ENCODE measurements at regions not wholly inside any gene's neighbourhood (a gene's known extent, or its start where the extent isn't known, plus 50 kb on each side); places are given as distances from the start of the nearest gene placed in this dataset.
A peak's percentile ranks its signal among the peaks of the same experiment; 100 is the strongest.

DNA sequence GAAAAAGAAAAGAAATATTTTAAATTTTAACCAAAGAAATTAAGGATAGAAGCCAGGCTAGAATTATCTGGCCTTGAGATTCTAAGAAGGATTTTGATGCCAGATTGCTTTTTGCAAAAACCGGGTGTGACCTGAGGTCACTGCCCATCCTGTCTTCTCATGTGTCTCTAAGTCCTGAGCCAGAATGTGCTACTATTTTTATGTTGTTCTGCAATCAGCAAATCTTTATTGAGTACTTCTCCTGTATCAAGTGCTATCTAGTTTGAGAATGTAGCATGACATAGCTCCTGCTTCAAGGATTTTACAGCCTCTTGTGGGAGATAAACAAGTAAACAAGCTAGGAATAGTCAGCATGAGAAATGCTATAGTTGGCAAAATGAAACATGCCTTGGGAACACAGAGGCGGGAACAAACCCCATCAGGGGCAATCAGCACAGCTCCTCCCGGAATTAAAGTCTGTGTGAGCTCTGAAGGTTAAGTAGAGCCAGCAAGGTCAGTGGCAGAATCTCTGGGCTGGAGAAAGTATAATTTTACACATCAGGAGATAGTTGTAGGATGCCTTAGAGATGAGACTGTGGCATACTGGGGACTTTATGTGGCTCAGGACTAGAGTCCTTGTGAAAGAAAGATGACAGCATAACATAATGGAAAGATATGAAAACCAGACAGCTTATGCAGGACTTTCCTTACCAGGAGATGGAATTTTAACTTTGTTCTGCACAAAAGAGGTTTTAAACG lies 899.5 kb upstream of the SLC10A2 start:
- no peak for ATAC-seq

DNA sequence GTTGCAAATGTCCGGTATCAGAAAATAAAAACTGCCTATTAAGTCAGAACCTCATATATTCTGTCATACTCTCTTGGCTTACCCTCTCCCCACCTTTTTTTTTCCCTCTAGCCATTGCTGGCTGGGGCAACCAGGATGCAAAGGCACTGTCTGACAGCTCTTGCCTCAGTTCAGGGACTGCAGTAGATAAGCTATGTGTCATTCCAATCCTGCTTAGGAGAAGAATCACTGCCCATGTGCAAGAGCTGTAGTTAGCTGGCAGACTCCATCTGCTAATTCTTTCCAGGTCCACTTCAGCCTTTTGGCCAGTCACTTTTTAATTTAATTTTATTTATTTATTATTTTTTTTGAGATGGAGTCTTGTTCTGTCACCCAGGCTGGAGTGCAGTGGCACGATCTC lies 895.6 kb upstream of the SLC10A2 start:
- DNase-seq (no peak), ATAC-seq (no peak)
- intact Hi-C loops (cut with DNase I) = no loop called here

More for the DNA sequence above, 899.5 kb upstream of the SLC10A2 start:
- no peak for DNase-seq
- intact Hi-C loops (cut with DNase I) = no loop called here

DNA sequence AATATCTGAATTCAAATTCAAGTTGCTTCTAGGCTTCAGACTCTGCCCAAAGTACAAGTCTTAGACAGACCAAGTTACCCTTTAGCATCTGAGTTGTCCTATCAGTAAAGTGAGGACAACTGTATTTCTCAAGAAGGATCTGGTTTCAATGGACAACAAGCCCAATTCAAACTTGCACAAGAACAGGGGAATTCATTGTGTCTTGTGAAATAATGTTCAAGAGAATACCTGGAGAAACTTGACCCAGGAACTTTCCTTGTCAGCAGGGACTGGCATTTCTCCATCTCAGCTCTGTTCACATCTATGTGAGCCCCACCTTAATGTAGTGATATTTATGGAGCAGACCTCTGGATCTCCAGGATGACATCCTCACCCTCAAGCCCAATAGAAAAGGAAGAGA lies 894.9 kb upstream of the SLC10A2 start:
- no peak for ATAC-seq
- intact Hi-C loops (cut with DNase I) = no loop called here
- no peak for DNase-seq

DNA sequence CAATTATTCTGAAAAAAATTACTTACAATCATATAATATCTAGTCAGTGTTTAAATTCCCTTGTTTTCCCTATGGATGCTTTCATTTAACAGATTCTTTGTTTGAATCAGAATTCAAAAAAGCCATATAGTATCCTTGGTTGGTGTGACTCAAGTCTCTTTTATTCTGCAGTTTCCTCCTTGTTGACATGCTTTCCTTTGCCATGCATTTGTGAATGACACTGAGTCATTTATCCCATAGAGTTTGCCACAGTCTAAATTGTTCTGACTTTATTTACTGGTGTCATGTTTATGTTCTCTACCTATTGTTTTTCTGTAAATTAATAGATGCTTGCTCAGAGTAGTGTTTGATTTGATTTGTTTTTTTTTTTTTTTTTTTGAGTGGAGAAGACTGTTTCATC lies 893.8 kb upstream of the SLC10A2 start:
- intact Hi-C loops (cut with DNase I) = no loop called here
- DNase-seq (no peak), ATAC-seq (no peak)

DNA sequence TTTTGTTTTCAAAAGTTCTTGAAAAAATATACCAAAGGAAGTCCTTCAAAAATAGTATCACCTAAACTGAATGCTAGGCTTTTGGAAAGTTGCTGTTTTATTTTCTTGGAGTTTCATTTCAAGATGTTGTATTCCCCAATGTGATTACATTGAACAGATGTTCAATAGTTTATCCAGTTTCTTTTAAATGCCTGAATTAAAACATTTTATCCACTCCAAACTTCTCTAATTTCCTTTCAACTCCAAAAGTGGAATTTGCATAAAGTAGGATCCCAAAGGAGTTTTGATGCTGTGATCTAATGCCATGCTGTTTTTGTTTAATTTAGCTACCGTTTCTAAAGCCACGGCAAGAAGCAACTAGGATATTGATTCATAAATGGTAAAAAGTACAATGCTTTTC lies 892.5 kb upstream of the SLC10A2 start:
- no peak for DNase-seq
- intact Hi-C loops (cut with DNase I) = no loop called here
- ATAC-seq = no peak

DNA sequence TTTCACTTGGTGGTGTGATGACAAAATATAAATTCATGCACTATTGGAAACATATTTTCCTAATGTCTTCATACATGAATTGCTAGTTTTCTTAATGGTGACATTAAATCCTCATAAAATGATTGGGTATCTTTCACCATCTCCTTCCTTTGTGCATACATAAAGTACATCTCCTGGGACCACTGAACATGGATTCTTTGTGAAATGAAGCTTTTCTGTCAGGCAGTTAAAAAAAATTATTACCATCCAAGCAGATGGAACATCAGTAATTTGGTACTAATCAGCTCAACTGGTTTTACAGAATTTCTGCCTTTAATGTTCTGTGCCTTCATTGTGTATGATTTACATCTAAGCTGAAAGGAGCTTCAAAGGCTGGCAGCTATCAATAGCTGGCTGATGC lies 891.7 kb upstream of the SLC10A2 start:
- no peak for ATAC-seq
- no peak for DNase-seq
- intact Hi-C loops (cut with DNase I) = no loop called here

DNA sequence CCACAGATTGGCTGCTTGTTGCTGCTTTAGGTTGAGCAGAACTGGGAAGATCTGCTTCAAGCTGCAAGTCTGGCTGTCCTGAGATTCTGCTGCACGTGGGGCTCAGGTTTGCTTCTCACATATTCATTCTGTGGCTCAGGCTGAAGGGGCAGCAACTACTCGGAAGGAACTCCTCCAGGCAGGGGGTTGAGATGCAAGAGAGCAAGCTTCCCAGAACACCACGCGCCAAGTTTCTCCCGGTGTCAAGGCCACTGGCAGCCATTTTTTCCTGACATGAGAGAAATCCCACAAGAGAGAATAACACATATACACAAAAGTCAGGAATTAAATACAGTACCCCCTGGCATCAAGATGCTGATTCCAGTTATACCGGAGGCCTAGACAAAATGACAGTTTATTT lies 887.6 kb upstream of the SLC10A2 start:
- DNase-seq = no peak
- no peak for ATAC-seq
- intact Hi-C loops (cut with DNase I) = no loop called here

DNA sequence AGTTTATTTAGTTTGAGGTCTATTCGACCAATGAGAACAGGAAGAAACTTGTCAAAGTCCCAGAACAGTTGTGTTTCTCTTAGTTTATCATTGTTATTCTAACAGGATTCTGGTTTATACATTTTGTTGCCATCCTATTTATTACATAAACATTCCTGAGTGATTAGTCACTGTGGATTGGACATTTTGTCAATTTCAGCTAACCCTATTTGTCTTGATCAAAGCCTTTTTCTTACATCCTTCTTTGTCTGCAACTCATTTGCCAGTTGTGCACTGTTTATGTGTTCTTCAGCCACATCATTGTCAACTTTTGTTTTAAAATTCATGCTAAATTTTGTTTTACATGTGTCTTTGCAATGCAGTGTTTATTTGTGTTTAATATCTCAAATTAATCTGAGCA lies 886.0 kb upstream of the SLC10A2 start:
- no peak for ATAC-seq
- no peak for DNase-seq
- intact Hi-C loops (cut with DNase I) = no loop called here

DNA sequence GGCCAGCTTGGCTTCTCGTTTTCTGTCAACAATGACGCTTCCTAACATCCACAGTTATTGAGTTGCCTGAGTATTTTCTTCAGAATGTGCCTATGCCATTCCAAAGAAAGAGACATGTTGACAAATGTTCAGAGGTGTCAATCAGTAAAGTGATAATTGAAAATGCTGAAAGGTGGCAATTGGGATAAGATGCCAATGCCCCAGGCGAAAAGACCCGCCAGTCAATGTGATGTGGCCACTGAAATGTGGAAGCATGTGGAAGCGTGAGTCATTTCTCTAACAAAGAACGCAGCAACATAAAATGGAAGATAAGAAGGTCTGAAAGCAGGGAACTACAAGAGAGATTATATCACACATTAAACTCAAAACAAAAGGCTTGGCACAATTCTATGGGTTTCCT lies 882.2 kb upstream of the SLC10A2 start:
- ATAC-seq (no peak), DNase-seq (no peak)
- intact Hi-C loops (cut with DNase I) = no loop called here

DNA sequence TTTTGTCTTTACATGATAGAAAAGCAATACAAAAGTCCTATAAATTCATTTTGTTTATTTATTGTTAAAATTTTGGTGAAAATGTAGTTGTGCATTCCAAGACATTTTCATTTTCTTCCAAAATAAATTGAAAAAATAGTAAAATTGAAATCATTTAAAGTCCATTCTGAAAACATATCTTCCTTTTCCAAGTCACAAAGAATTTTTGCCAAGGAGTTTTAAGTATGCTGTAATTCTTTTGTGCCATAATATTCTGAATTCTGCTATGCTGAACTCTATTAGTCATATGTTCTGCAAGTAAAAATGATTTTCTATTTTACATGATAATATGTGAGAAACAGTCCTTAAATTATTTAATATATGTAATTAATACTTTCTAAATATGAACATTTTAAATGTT lies 879.6 kb upstream of the SLC10A2 start:
- ATAC-seq (no peak), DNase-seq (no peak)
- intact Hi-C loops (cut with DNase I) = no loop called here

DNA sequence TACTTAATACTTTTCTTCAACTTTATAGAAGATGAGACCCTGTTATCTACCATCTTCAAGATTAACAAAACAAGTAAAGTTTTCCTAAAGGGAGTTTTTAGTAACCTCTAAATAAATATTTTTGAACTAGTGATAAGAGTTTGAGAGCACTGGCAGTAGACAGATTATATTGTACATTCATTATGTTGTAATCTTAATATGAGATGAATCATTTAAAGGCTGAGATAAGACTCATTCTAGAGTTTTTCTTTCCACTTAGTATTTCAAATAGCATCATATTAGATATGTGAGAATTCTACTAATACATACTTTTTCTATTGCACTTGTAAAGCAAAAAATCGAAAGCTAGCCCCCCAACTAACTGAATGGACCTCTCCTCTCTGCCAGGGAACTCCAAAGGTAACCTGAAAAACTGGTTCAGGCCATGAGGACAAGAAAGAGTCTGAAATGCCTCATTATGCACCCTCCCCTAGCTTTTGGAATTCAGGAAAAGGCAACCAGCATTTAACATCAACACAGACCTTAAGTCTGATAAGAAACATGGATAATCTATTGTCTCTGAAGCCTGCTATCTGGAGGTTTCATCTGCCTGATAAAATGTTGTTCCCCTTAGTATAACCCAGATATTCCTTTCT lies 875.4 kb upstream of the SLC10A2 start:
- DNase-seq (no peak), ATAC-seq (peak in 1 of 2 donors; percentile 85)
- intact Hi-C loops (cut with DNase I) = no loop called here

DNA sequence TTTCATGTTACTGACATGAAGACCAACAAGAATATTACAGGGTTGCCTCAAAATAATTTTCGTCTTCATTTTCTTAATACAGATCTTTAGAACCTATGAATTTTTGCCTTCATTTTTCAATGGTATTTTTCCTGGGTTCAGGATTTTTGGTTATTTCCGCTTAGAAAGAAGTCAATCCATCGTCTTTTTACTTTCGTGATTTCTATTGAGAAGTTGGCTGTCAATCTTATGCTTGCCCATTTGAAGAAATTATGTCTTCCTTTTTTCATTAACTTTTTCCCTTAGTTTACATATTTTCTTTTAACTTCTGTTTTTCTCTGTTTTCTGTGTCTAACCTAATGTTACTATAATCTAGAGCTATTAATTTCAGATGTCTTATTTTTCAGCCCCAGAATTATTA lies 868.9 kb upstream of the SLC10A2 start:
- intact Hi-C loops (cut with DNase I) = no loop called here
- DNase-seq (no peak), ATAC-seq (no peak)

DNA sequence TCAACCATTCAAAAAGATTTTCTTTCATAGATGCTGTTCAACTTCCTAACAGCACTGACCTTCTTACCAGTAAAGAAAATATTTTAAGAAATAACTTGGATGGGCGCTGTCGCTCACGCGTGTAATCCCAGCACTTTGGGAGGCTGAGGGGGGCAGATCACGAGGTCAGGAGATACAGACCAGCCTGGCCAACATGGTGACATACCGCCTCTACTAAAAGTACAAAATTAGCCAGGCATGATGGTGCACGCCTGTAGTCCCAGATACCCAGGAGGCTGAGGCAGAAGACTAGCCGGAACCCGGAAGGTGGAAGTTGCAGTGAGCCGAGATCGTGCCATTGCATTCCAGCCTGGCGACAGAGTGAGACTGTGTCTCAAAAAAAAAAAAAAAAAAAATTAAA lies 865.7 kb upstream of the SLC10A2 start:
- intact Hi-C loops (cut with DNase I) = no loop called here
- no peak for ATAC-seq
- no peak for DNase-seq

DNA sequence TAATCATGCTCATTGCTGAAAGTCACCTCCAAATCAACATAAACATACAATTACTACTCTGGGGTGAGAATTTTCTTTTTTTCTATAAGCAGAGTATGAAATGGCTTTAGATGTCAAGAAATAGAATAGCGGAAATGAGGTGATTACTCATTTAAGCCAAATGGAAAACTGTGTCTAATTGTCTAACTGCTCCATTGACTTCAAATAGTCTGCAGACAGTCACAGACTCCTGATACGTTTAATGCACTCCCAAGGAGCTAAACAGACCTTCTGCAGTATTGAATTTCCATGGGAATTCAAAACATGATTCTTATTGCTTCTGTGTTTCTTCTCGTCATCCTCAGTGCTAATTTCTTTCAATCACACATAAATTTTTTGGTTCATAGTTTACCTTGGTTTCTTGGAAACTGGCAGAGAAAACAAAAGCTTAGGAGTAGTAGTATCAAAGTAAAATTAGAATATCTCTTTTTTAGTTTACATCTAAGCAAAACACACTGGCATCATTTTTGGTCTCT lies 865.2 kb upstream of the SLC10A2 start:
- ATAC-seq (no peak), DNase-seq (no peak)

DNA sequence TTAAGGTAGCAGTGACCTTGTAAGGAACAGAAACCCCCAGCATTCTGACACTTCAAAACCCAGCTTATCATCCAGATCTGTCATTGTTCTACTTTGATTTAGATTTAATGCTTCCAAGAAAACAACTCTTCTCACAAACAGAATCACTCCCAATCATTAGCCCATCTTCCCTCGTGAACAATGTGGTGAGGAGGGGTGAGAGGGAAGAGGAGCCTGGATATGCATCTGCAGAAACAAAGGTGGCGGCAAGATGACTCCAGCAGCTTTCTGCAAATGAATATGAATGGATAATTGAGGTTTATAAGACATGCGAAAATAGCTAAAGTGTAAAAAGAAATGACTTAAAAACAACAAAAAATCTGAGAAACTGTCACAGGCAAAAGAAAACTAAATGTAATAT lies 859.9 kb upstream of the SLC10A2 start:
- ATAC-seq (no peak), DNase-seq (no peak)
- intact Hi-C loops (cut with DNase I) = no loop called here

More for the DNA sequence above, 865.2 kb upstream of the SLC10A2 start:
- intact Hi-C loops (cut with DNase I) = no loop called here

DNA sequence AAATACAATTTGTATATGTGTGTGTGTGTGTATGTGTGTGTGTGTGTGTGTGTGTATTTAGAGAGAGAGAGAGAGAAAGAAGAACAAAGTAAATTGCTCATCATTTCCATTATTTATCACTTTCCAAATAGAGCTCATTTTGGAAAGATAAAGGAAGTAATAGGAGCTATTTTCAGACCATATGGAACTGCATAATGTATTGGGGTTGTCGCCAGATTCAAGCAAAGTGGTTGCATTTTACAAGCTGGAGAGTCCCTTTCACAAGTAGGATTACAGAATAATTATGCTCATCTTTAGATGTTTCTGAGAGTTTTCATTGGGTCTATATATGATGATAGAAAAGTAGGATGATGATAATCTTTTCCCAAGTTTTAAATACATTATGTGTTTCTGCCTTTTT lies 842.7 kb upstream of the SLC10A2 start:
- intact Hi-C loops (cut with DNase I) = no loop called here
- DNase-seq = no peak
- ATAC-seq = no peak

DNA sequence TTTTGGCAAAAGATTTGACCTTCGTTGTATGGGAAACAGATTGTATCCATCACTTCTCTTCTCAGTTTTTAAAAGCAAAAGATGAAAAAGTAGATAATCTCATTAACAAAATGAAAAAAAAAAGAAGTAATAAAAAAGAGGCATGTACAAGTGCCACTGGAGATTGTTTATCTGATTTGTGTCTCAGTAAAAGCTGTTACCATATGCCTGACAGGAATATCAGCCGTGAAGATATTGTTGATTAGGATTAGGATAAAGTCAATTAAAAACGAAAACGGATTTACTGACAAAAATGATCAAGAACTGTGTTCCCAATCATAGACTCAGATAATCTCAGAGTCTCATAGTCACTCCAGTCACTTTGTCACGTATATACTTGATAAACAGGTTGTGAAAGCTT lies 842.1 kb upstream of the SLC10A2 start:
- no peak for DNase-seq
- ATAC-seq = no peak
- intact Hi-C loops (cut with DNase I) = no loop called here

DNA sequence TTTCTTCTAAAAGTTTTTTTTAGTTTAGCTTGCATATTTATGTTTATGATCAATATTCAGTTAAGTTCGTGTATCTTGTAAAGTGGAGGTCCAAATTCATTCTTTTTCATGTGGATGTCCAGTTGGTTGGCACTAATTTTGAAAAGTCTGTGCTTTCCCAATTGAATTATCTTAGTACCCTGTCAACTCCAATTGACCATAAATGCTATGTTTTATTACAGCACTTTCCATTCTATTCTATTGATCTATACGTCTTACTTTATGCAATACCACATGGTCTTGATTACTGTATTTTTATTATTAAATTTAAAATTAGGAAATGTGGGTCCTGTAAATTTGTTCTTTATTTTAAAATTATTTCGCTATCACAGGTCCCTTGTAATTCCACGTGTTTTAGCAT lies 837.6 kb upstream of the SLC10A2 start:
- ATAC-seq = no peak
- intact Hi-C loops (cut with DNase I) = no loop called here
- DNase-seq = no peak

DNA sequence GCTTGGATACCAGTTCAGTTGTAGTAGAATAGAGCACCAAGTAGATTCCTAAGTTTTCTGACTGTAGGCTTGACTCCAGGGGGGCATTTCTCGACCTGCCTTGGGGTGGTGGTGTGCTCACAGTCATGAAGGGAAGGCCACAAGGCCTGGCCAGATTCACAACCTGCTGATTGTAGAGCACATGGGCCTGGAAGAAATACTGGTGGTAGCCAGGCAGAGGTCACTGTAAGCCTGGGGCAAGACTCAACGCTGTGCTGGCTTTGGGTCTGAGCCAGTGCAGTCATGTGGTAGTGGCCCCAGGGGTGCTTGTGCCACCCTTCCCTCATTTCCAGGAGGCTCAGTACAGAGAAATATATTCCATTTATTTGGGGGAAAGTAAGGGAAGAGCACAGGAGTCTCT lies 832.3 kb upstream of the SLC10A2 start:
- intact Hi-C loops (cut with DNase I) = no loop called here
- ATAC-seq (no peak), DNase-seq (no peak)

DNA sequence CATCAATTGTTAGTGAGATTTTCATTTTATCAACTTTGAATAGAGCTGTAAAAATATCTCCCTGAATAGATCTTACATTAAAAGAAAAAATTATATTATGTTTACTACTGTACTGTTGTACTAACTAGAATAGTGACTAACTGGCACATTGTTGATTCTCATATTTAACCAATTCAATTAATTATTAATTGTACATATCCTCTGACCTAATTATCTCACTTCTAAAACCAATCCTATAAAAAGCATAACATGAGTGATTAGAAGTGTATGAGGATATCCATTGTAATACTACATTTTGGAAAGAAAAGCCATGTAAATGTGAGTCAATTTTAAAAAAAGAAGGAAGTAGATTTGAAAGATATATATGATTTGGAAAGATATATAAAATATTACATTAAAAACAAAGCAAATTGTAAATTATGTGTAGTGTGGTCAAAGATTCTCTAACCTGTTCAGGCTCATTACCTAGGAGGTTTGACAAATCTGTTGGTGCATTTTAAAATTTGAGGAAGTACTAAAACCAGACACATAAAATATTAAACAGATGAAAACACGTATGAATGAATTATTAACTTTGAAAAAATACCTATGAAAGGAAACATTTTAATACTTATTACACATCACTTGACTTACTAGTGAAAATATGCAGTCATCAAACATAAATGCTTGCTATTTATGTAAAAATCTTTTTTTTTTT lies 829.8 kb upstream of the SLC10A2 start:
- ATAC-seq (no peak), DNase-seq (no peak)
- intact Hi-C loops (cut with DNase I) = no loop called here

DNA sequence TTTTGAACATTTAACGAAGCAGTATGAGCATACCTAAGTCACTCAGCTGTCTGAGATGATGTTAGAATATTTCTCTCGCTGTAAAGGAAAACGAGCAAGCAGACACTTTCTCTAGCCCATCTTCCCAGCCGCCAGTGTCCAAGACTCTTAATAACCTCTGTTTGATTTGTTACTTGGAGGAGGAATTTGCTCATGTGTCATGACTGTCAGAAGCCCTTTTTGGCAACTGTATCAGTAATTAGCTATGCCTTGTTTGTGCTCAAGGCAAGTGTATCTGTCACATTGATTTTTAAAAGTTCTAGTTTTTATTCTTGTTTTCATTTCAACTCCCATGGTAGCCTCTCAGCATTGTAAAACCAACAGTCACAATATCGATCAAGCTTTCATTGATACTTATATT lies 828.4 kb upstream of the SLC10A2 start:
- intact Hi-C loops (cut with DNase I) = no loop called here
- DNase-seq (no peak), ATAC-seq (no peak)

Measured in left cardiac atrium (tissue), 4 donors.